HepG2 (cell line): ENCODE measurements at regions not wholly inside any gene's neighbourhood (a gene's known extent, or its start where the extent isn't known, plus 50 kb on each side); places are given as distances from the start of the nearest gene placed in this dataset.

ENCODE experiments used
- ATAC-seq: fragments of 200-7000 bp; cut with Tn5 transposase; 3 replicates; pipeline ENCODE4 v1.9.1; 2020; ENCODE audit warnings: mild to moderate bottlenecking, moderate library complexity
- BruUV-seq: library from RNA; stranded (reverse); fragments of 400-500 nt; replicated peaks from 2 replicates; lab custom pipeline; 2021; lab: Mats Ljungman, UMichigan
- CTCF ChIA-PET: fragments of 300-600 bp; formaldehyde crosslinking; extraction: SDS; loops from one replicate; lab custom pipeline; 2021; ENCODE audit warnings: low total read pairs, inconsistent platforms, low intra/inter-chr PET ratio; lab: Yijun Ruan, JAX
- POLR2A ChIA-PET: fragments of 350-600 bp; sonication (Branson Sonifier 250); formaldehyde crosslinking; loops from one replicate; lab custom pipeline; 2020; ENCODE audit warnings: antibody characterized with exemption, inconsistent platforms; lab: Yijun Ruan, JAX
- DNase-seq: peaks from one replicate; pipeline ENCODE4 v3.0.0-alpha.2; 2015; ENCODE audit warnings: low spot score
- FAIRE-seq: peaks from 3 replicates; lab custom pipeline; 2011; peaks lifted over from hg19 to GRCh38; lab: Jason Lieb, UNC
- H2AFZ ChIP-seq: one replicate; pipeline ENCODE4 v1.6.1; 2011; ENCODE audit warnings: low read length, inconsistent platforms
- H3K27ac ChIP-seq: fragments of 300-600 bp; 3 replicates; pipeline ENCODE4 v1.8.0; 2011; ENCODE audit warnings: mixed run types, mild to moderate bottlenecking, mixed read lengths, low read length, inconsistent platforms; ENCODE audit not compliant: insufficient read depth; ENCODE audit errors: extremely low read length
- H3K27me3 ChIP-seq, 2 experiments: fragments of 200-600 bp in 1 of 2; 2 replicates in 1 of 2; 3 replicates in 1 of 2; pipeline versions ENCODE4 v1.6.0 to v1.8.0; 2011; ENCODE audit warnings: low read length in 2 of 2, mild to moderate bottlenecking in 2 of 2, moderate library complexity in 2 of 2, inconsistent platforms in 1 of 2; ENCODE audit not compliant: insufficient read depth in 2 of 2, control insufficient read depth in 1 of 2
- H3K36me3 ChIP-seq, 2 experiments: fragments of 200-600 bp in 1 of 2; replicated peaks in 1 of 2; 2 replicates in 1 of 2; 3 replicates in 1 of 2; pipeline versions ENCODE4 v1.5.1 to v1.8.0; 2011; ENCODE audit warnings: low read length in 2 of 2, inconsistent platforms in 1 of 2; ENCODE audit not compliant: insufficient read depth in 2 of 2, control insufficient read depth in 1 of 2
- H3K4me1 ChIP-seq: 2 replicates; pipeline ENCODE4 v1.5.1; 2012; ENCODE audit warnings: low read length, inconsistent platforms; ENCODE audit not compliant: insufficient read depth
- H3K4me2 ChIP-seq: 2 replicates; pipeline ENCODE4 v1.6.0; 2011; ENCODE audit warnings: low read depth, low read length, inconsistent platforms
- H3K4me3 ChIP-seq, 3 experiments: fragments of 200-600 bp in 1 of 3; sonication (generic), shearing (Covaris generic) in 1 of 3; replicated peaks in 1 of 3; 2 replicates each; pipeline ENCODE4 v1.5.1; 2011 to 2016; ENCODE audit warnings: low read length in 3 of 3, inconsistent platforms in 2 of 3, low read depth in 2 of 3, mild to moderate bottlenecking in 2 of 3, control low read depth in 1 of 3, mixed read lengths in 1 of 3; ENCODE audit not compliant: insufficient read depth in 1 of 3
- H3K79me2 ChIP-seq: one replicate; pipeline ENCODE4 v1.6.1; 2011; ENCODE audit warnings: low read length, inconsistent platforms; ENCODE audit not compliant: insufficient read depth
- H3K9ac ChIP-seq: 2 replicates; pipeline ENCODE4 v1.6.0; 2011; ENCODE audit warnings: mild to moderate bottlenecking, low read depth, low read length, inconsistent platforms; ENCODE audit not compliant: insufficient read depth
- H3K9me3 ChIP-seq: 2 replicates; pipeline ENCODE4 v1.5.1; 2012; ENCODE audit warnings: mild to moderate bottlenecking, low read length
- H4K20me1 ChIP-seq: 2 replicates; pipeline ENCODE4 v1.6.0; 2011; ENCODE audit warnings: inconsistent platforms, mild to moderate bottlenecking, low read length, moderate library complexity; ENCODE audit not compliant: insufficient read depth
- CAMTA2 ChIP-seq: sonication (generic); formaldehyde crosslinking; IDR thresholded peaks from 2 replicates; pipeline ENCODE4 v1.4.0; 2020; ENCODE audit warnings: mild to moderate bottlenecking, missing genetic modification reagents, borderline replicate concordance
- ESRRA ChIP-seq: sonication (generic); formaldehyde crosslinking; IDR thresholded peaks from 2 replicates; pipeline ENCODE4 v1.5.1; 2020; ENCODE audit warnings: mild to moderate bottlenecking, low read depth, missing genetic modification reagents
- KDM4B ChIP-seq: sonication (generic); formaldehyde crosslinking; IDR thresholded peaks from 2 replicates; pipeline ENCODE4 v1.4.0; 2020; ENCODE audit warnings: missing genetic modification reagents
- MTA3 ChIP-seq: sonication (generic); formaldehyde crosslinking; IDR thresholded peaks from 2 replicates; pipeline ENCODE4 v1.4.0; 2020; ENCODE audit warnings: missing genetic modification reagents
- NCOA1 ChIP-seq: sonication (generic); formaldehyde crosslinking; IDR thresholded peaks from 2 replicates; pipeline ENCODE4 v1.9.0; 2021; ENCODE audit warnings: missing genetic modification reagents
- NPAS2 ChIP-seq: sonication (generic); formaldehyde crosslinking; IDR thresholded peaks from 2 replicates; pipeline ENCODE4 v1.8.0; 2022; ENCODE audit warnings: mild to moderate bottlenecking, missing genetic modification reagents, borderline replicate concordance
- NR2C2 ChIP-seq: sonication (generic); formaldehyde crosslinking; IDR thresholded peaks from 2 replicates; pipeline ENCODE4 v1.4.0; 2020; ENCODE audit warnings: missing genetic modification reagents, mild to moderate bottlenecking, moderate library complexity, borderline replicate concordance
- ZNF20 ChIP-seq: sonication (generic); formaldehyde crosslinking; IDR thresholded peaks from 2 replicates; pipeline ENCODE4 v1.4.0; 2020; ENCODE audit warnings: mild to moderate bottlenecking, moderate library complexity, missing genetic modification reagents
- ZNF343 ChIP-seq: sonication (generic); formaldehyde crosslinking; IDR thresholded peaks from 2 replicates; pipeline ENCODE4 v1.4.0; 2020; ENCODE audit warnings: mild to moderate bottlenecking, missing genetic modification reagents
- ZNF484 ChIP-seq: sonication (generic); formaldehyde crosslinking; IDR thresholded peaks from 2 replicates; pipeline ENCODE4 v1.5.1; 2020; ENCODE audit warnings: mild to moderate bottlenecking, low read depth, missing genetic modification reagents, borderline replicate concordance
- ZNF768 ChIP-seq: sonication (generic); formaldehyde crosslinking; IDR thresholded peaks from 2 replicates; pipeline ENCODE4 v1.4.0; 2020; ENCODE audit warnings: missing genetic modification reagents
- WGBS: methylation state at CpG from one replicate; pipeline ENCODE4 v1.1.6; 2017; ENCODE audit warnings: low lambda C conversion rate; 5-methylcytosine and 5-hydroxymethylcytosine counted together
- in situ Hi-C: cut with HindIII; loops from 2 replicates; pipeline ENCODE4 v1.10.0; 2017; ENCODE audit warnings: low pct_unique_long_range_greater_than_20kb; ENCODE audit not compliant: extremely low pct_ligation_motif_present
- intact Hi-C: fragments of 100-400 bp; cut with micrococcal nuclease; formaldehyde crosslinking; loops from one replicate; pipeline ENCODE4 v1.10.0; 2022; ENCODE audit not compliant: unreplicated experiment
- TF ChIP-seq, protein P1 (sequence below): sonication (generic); formaldehyde crosslinking; IDR thresholded peaks from 2 replicates; pipeline ENCODE4 v1.4.0; 2020; ENCODE audit warnings: mild to moderate bottlenecking, missing genetic modification reagents

- Histone ChIP-seq H3K79me2 (no peaks in the 10 kb centered on the region), H3K4me1 (0 out of 2 replicates have a peak, but pooled peaks cover 11% of the 10 kb centered on the region), H2AFZ (no peak overlapping the region), H3K4me2 (no peak overlapping the region), H3K27me3 (peaks cover 0 to 4% of the 10 kb centered on the region in 2 experiments; a peak in 1 of 5 replicates), H3K27ac (no peak overlapping the region), H4K20me1 (no peaks in the 10 kb centered on the region), H3K4me3 (no peak overlapping the region), H3K9me3 (no peaks in the 10 kb centered on the region), H3K9ac (no peak overlapping the region), H3K36me3 (no peaks in the 10 kb centered on the region)
- 29% methylated on average over 1 of the region's 1 CpG for WGBS
- ChIA-PET POLR2A (no interaction called here), CTCF (no interaction called here)
- TF ChIP-seq CAMTA2 (CRISPR knock-in tag) (no peak), ZNF20 (CRISPR knock-in tag) (no peak), MTA3 (CRISPR knock-in tag) (no peak), ZNF343 (CRISPR knock-in tag) (no peak), NR2C2 (CRISPR knock-in tag) (no peak), ZNF768 (CRISPR knock-in tag) (no peak), NCOA1 (CRISPR knock-in tag) (no peak), NPAS2 (CRISPR knock-in tag) (no peak), ESRRA (no peak), ZNF484 (no peak), KDM4B (CRISPR knock-in tag) (no peak)
- TF ChIP-seq, protein P1, sequence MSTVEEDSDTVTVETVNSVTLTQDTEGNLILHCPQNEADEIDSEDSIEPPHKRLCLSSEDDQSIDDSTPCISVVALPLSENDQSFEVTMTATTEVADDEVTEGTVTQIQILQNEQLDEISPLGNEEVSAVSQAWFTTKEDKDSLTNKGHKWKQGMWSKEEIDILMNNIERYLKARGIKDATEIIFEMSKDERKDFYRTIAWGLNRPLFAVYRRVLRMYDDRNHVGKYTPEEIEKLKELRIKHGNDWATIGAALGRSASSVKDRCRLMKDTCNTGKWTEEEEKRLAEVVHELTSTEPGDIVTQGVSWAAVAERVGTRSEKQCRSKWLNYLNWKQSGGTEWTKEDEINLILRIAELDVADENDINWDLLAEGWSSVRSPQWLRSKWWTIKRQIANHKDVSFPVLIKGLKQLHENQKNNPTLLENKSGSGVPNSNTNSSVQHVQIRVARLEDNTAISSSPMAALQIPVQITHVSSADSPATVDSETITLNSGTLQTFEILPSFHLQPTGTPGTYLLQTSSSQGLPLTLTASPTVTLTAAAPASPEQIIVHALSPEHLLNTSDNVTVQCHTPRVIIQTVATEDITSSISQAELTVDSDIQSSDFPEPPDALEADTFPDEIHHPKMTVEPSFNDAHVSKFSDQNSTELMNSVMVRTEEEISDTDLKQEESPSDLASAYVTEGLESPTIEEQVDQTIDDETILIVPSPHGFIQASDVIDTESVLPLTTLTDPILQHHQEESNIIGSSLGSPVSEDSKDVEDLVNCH = no peak
- in situ Hi-C loops (no loop called here), intact Hi-C loops (no loop called here)
- no peak for FAIRE-seq
- no peak for ATAC-seq
- no TSS peak for BruUV-seq
- DNase-seq = no peak
These were observed 336.6 kb upstream of the PIK3R1 start for GRCh38 chr5:67878933-67879332.
